NOMO-1 treated with DMSO at 0.1 percent for 48 hours (cell line): ENCODE measurements at regions not wholly inside any gene's neighbourhood (a gene's known extent, or its start where the extent isn't known, plus 50 kb on each side); places are given as distances from the start of the nearest gene placed in this dataset.

Experiments
- DNase-seq: peaks from one replicate; lab custom pipeline; 2025; ENCODE audit not compliant: unreplicated experiment; lab: John Stamatoyannopoulos, UW

DNA sequence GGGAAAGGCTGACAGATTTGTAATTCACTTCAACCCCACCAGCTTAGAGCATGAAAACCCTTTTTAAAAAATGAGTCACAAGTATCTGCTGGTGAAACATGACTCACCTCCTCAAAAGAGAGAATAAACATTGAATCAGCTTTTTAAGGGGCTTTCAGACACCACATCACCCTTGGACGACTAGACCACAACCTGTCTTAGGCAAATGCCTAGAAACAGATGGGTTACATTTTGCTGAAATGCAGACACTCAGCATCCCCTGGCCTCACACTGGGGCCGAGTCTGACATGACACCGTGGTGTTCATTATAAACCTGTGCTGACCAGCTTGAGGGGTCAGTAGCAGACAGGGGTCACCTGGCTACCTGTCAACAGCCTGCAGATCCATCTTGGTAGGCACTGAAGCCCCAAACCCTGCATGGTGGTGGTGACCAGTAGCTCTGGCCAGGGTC, 175.3 kb upstream of the CST7 start:
- no peak for DNase-seq

DNA sequence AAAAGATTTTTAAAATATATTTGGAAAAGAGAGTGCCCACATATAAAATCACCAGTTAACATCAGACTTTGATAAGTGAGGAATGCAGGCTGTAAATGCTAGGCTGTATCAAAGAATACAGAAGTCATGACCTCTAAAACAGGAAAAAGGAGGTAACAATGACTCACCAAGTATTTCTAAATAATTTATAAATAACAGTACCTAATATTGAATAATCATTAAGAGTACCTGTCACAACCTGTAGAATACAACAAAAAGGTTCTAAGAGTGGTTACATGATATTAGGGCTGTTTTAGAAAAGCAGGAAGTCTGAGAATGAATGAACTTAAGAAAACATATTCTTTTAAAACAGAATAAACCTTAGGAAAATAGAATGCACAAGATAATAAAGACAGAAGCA, 173.1 kb upstream of the CST7 start:
- DNase-seq, result no peak

DNA sequence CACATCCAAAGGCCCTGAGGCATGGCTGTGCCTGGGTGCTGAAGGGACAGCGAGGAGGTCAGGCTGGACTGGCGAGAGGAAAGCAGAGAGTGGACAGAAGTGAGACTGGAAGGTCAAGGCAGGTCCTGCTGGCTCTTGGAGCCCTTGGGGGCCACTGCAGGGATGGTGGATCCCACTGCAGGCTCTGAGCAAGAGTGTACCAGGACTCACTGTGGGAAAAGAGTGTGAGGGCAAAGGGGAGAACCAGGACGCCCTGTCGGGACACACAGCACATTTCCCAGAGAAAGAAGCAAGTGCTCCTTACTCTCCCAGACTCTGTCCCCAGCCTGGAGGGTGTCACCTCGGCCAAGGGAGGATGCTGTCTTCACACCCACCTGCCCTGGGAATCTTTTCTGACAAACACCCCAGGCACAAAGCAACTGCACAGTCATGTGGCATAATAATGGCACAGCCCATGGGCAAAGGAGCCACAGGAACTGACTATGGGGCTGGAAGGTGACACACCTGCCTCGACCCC, 172.3 kb upstream of the CST7 start:
- DNase-seq, result no peak

GRCh38 chr20:24777746-24778145, 171.3 kb upstream of the CST7 start:
- no peak for DNase-seq

DNA sequence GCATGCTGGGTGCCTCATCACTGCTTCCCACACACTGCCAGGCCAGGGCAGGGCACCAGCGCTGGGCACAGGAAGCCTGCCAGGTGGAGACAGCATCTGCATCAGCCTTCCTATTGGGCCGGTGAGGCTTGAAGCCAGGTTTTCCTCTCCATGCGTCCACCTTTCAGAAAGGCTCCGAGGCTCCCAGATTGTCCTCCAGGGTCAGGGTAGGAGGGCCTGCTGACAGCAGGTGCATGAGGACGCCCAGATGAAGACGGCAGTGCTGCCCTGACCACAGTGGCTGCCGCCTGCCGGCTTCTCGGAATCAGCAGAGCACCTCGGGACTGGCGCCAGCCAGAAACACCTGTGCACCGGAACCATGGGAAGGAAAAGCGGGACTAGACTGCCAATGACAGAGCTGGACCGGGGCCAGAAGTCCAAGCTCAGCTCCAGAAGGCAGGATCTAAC, 170.5 kb upstream of the CST7 start:
- DNase-seq, result no peak

GRCh38 chr20:24779131-24779530, 169.9 kb upstream of the CST7 start:
- no peak for DNase-seq

GRCh38 chr20:24779946-24780345, 169.1 kb upstream of the CST7 start:
- no peak for DNase-seq

GRCh38 chr20:24780674-24781417, 168.2 kb upstream of the CST7 start:
- no peak for DNase-seq

GRCh38 chr20:24781418-24781980, 167.6 kb upstream of the CST7 start:
- no peak for DNase-seq

DNA sequence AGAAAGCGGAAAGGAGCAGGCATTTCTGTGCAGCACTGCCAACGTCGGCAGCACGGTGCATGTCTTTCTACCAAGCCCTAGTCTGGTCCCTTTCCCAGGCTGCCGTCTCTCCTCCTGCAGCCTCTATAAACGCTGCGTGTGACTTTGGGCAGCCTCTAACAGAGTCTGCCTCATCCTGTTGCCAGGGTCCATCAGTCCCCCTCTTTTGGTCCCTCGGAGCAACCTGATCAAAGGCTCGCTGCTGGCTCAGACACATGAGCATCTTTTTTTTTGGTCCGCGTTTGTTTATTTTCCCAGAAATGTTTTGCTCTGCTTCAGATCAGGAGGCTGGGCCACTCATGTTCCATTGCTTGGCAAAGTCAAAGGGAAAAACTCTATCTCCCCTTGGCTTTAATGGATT, 166.8 kb upstream of the CST7 start:
- no peak for DNase-seq

GRCh38 chr20:24782801-24783630, 166.1 kb upstream of the CST7 start:
- DNase-seq, result no peak

GRCh38 chr20:24783631-24784492, 165.2 kb upstream of the CST7 start:
- no peak for DNase-seq

- DNase-seq, result no peak
Observed at GRCh38 chr20:24784607-24785006, 164.5 kb upstream of the CST7 start.

DNA sequence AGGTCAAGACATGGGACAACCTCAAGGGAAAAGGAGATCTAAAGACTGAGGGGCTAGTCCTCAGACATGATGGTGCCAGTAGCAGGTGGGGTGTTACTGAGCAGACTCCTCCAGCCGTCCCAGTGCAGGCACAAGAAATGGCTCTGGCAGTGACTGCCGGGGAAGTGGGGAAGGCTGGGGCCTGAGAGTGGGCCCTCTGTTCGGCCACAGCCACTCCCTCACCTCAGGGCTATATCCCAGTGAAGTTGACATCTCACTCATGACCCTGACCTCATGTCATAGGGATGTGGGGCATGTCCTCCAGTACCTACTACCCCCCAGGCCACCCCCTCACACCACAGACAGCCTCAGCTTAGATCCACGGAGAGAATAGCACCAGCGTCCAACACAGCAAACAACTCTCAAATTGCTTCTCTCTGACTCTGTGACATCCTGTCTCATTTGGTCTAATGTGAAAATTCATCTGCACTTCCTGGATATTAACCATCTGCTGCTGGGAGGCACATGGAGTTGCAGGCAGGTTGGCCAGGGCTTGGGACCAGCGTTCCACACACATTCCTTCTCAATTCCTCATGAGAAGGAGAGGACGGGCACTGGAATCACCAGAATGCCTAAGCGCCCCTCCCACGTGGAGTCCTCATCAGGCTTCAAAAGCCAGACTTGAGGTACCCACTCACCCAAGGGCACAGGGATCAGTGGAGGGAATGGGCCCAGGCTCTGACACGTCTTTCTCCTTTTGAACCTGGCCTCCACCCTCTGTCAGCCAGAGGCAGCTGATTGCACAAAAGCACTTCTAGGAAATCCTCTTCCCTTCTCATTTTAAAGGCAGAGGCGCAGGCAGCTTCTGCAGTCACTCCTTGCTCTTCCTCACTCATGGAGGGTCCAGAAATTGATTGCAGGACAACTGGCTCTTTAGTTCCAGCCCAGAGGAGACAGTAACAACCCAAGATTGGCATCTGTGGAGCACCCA, 163.6 kb upstream of the CST7 start:
- DNase-seq, result no peak

- DNase-seq, result no peak
Observed at GRCh38 chr20:24786111-24786495, 163.0 kb upstream of the CST7 start.

GRCh38 chr20:24786646-24787045, 162.4 kb upstream of the CST7 start:
- DNase-seq, result no peak

DNA sequence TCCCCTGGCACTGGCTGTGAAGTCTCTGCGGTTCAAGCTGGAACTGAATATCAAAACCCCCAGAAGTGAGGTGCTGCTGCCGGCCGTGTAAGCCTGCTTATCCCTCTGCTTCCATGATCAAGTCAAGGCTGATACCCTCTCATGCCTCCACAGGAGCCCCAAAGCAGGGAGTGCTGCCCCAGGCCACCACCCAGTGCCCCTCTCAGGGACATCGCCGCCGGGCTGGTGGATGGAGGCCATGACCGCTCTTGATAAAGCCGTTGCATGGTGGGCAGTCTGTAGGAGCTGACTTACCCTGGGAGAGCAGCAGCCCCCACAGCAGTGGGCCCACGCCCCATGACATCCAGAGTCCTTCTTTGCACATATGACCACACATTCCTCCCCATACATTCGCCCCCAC, 162.0 kb upstream of the CST7 start:
- no peak for DNase-seq

- no peak for DNase-seq
Observed at GRCh38 chr20:24787621-24788020, 161.4 kb upstream of the CST7 start.

- DNase-seq, result no peak
Observed at GRCh38 chr20:24789877-24790276, 159.2 kb upstream of the CST7 start.
